Neutrophil (primary cell): ENCODE measurements at regions not wholly inside any gene's neighbourhood (a gene's known extent, or its start where the extent isn't known, plus 50 kb on each side); places are given as distances from the start of the nearest gene placed in this dataset.

Experiments
- H3K27ac ChIP-seq: fragments of 200-600 bp; sonication (generic); 2 replicates; pipeline ENCODE4 v1.5.1; 2016; ENCODE audit warnings: mild to moderate bottlenecking, moderate library complexity
- H3K27me3 ChIP-seq: fragments of 200-600 bp; sonication (generic); 2 replicates; pipeline ENCODE4 v1.6.0; 2016; ENCODE audit warnings: mild to moderate bottlenecking
- H3K36me3 ChIP-seq: fragments of 200-600 bp; sonication (generic); 2 replicates; pipeline ENCODE4 v1.5.1; 2017
- H3K4me1 ChIP-seq, 2 experiments: fragments of 200-600 bp in 1 of 2; sonication (generic) in 1 of 2; 1 replicate in 1 of 2; 2 replicates in 1 of 2; pipeline versions ENCODE4 v1.5.1 to v1.6.1; 2013 to 2016; ENCODE audit warnings: low read depth in 1 of 2, low read length in 1 of 2, mild to moderate bottlenecking in 1 of 2, moderate library complexity in 1 of 2; ENCODE audit not compliant: control insufficient read depth in 1 of 2, insufficient read depth in 1 of 2
- H3K4me3 ChIP-seq, 2 experiments: fragments of 200-600 bp in 1 of 2; sonication (generic) in 1 of 2; 1 replicate in 1 of 2; 2 replicates in 1 of 2; pipeline ENCODE4 v1.5.1; 2013 to 2016; ENCODE audit warnings: low read depth in 1 of 2, low read length in 1 of 2, mild to moderate bottlenecking in 1 of 2, moderate library complexity in 1 of 2
- H3K9me3 ChIP-seq: fragments of 200-600 bp; sonication (generic); 2 replicates; pipeline ENCODE4 v1.5.1; 2016
- TF ChIP-seq, protein P1 (sequence below): fragments of 200-600 bp; sonication (generic); IDR thresholded peaks from 2 replicates; pipeline ENCODE4 v1.5.1; 2016; ENCODE audit warnings: antibody characterized with exemption

DNA sequence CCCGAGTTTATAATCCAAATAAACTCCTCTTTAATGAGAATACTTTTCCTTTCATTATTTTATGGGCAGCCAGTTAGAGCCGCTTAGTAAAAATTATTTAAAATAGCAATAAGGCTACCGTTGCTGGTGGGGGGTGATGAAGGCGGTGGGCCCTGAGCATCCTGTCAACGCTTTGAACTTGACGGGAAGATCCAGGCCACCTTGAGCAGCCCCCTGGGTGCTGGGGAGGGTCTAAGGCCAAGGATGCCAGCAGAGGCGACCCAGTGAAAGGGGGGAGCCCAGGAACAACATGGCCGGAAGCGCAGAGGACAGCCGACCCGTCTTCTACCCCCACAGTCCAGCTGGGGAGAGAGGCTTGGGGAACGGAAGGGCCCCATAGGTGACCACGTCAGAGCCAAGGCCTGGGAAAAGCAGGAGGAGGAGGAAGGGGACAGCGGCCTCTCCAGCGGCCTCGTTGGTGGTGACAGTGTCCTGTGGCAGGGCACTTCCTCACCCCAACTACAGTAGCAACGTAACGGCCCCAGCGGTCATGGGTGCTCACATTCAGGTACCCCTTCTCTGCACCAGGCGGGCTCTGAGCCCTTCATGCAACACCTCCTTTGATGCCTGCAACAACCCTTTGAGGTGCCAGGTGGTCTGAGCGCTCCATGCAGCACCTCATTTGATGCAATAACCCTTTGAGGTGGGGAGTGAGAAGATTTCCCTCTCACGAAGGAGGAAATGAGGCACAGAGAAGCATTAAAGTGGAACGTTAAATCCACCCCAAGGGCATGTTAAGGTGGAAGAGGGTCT is 695.3 kb downstream of the TBC1D22A start:
- no peaks in the 10 kb centered on the region for H3K9me3 ChIP-seq
- H3K4me3 ChIP-seq, result no peak overlapping the region
- H3K27ac ChIP-seq, result no peak overlapping the region
- TF ChIP-seq, protein P1, sequence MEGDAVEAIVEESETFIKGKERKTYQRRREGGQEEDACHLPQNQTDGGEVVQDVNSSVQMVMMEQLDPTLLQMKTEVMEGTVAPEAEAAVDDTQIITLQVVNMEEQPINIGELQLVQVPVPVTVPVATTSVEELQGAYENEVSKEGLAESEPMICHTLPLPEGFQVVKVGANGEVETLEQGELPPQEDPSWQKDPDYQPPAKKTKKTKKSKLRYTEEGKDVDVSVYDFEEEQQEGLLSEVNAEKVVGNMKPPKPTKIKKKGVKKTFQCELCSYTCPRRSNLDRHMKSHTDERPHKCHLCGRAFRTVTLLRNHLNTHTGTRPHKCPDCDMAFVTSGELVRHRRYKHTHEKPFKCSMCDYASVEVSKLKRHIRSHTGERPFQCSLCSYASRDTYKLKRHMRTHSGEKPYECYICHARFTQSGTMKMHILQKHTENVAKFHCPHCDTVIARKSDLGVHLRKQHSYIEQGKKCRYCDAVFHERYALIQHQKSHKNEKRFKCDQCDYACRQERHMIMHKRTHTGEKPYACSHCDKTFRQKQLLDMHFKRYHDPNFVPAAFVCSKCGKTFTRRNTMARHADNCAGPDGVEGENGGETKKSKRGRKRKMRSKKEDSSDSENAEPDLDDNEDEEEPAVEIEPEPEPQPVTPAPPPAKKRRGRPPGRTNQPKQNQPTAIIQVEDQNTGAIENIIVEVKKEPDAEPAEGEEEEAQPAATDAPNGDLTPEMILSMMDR, result no peak
- H3K27me3 ChIP-seq, result no peaks in the 10 kb centered on the region
- H3K36me3 ChIP-seq, result no peaks in the 10 kb centered on the region
- H3K4me1 ChIP-seq, result no peaks in the 10 kb centered on the region

DNA sequence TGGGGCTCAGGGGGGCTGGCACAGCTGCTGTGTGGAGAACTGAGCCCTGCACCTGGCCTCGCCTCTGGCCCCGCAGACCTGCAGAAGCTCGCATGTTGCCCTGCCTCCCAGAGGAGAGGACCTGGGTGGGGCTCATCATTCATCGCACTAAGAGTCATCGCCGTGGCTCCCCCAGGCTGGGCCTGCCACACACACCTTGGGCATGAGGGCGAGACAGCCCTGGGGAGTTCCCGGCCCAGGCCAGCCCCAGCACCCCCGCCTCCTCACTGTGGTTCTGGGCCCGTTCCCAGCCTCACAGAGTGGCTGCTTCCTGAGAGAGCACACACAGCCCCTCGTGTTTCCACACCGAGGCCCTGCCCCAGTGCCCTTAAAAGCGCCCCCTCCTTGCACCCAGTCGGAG is 694.6 kb downstream of the TBC1D22A start:
- Histone ChIP-seq H3K36me3 (no peaks in the 10 kb centered on the region), H3K27ac (no peak overlapping the region), H3K4me1 (no peaks in the 10 kb centered on the region), H3K27me3 (no peaks in the 10 kb centered on the region), H3K9me3 (no peaks in the 10 kb centered on the region), H3K4me3 (no peak overlapping the region)
- TF ChIP-seq, protein P1, result no peak

DNA sequence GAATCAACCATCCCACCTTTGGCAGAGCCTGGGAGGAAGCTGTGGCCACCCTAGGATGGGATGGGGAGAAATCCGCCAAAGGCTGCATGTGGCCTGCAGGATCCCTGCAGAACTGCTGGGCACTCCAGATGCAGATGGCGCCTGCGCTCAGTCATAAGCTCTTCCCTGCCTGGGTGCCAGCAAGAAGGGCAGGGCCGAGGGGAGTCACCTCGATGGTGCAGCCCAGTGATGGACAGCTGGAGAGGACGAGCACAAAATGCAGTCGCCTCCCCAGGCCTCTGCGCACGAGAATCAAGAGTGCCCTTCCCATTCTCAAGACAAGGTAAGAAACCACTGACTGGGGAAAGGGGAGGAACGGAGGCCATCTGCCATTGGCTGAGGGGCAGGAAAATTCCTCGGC is 693.6 kb downstream of the TBC1D22A start:
- Histone ChIP-seq H3K4me1 (no peaks in the 10 kb centered on the region), H3K27me3 (no peaks in the 10 kb centered on the region), H3K27ac (no peak overlapping the region), H3K4me3 (no peak overlapping the region), H3K9me3 (no peaks in the 10 kb centered on the region), H3K36me3 (no peaks in the 10 kb centered on the region)
- TF ChIP-seq, protein P1, result no peak

GRCh38 chr22:47453049-47453448 is 690.6 kb downstream of the TBC1D22A start:
- H3K27ac ChIP-seq, result no peak overlapping the region
- TF ChIP-seq, protein P1, result no peak
- H3K4me3 ChIP-seq, result no peak overlapping the region
- H3K9me3 ChIP-seq, result no peaks in the 10 kb centered on the region
- no peaks in the 10 kb centered on the region for H3K27me3 ChIP-seq
- H3K36me3 ChIP-seq, result no peaks in the 10 kb centered on the region
- no peaks in the 10 kb centered on the region for H3K4me1 ChIP-seq

- Histone ChIP-seq H3K36me3 (no peaks in the 10 kb centered on the region), H3K4me3 (no peak overlapping the region), H3K27ac (no peak overlapping the region), H3K4me1 (no peaks in the 10 kb centered on the region), H3K9me3 (no peaks in the 10 kb centered on the region), H3K27me3 (no peaks in the 10 kb centered on the region)
- TF ChIP-seq, protein P1, result no peak
Measured at GRCh38 chr22:47452184-47452583, 689.7 kb downstream of the TBC1D22A start.
